Lower lobe of right lung (tissue), 2 donors: ENCODE measurements at regions not wholly inside any gene's neighbourhood (a gene's known extent, or its start where the extent isn't known, plus 50 kb on each side); places are given as distances from the start of the nearest gene placed in this dataset.

Experiments used
- ATAC-seq, 2 donors: fragments of 200-7000 bp; cut with Tn5 transposase; one replicate each; pipeline ENCODE4 v1.9.1; 2020 to 2022; ENCODE audit warnings: mild to moderate bottlenecking in 2 of 2, moderate library complexity in 2 of 2
- DNase-seq: peaks from one replicate; pipeline ENCODE4 v3.0.0-alpha.2; 2020
- H3K27ac ChIP-seq: fragments of 200-600 bp; one replicate; pipeline ENCODE4 v1.8.0; 2022
- H3K27me3 ChIP-seq: fragments of 200-600 bp; one replicate; pipeline ENCODE4 v1.8.0; 2022; ENCODE audit warnings: low read depth
- H3K36me3 ChIP-seq: fragments of 200-600 bp; one replicate; pipeline ENCODE4 v1.8.0; 2022; ENCODE audit warnings: mild to moderate bottlenecking
- H3K4me1 ChIP-seq: fragments of 200-600 bp; one replicate; pipeline ENCODE4 v1.8.0; 2022
- H3K4me3 ChIP-seq: fragments of 200-600 bp; one replicate; pipeline ENCODE4 v1.8.0; 2022; ENCODE audit warnings: mild to moderate bottlenecking
- H3K9me3 ChIP-seq: fragments of 200-600 bp; one replicate; pipeline ENCODE4 v1.8.0; 2022
- intact Hi-C: fragments of 100-400 bp; cut with DNase I; formaldehyde crosslinking; loops from one replicate; pipeline ENCODE4 v1.11.0; 2022
- TF ChIP-seq, protein P1 (sequence below): fragments of 200-600 bp; IDR thresholded peaks from one replicate; pipeline ENCODE4 v1.8.0; 2022; ENCODE audit warnings: antibody characterized with exemption, mild to moderate bottlenecking
- donor health status: DM: no; HTN: yes; CAD: no; lungs with severe emphysema.

GRCh38 chr14:98612434-98613200 is 659.4 kb downstream of the BCL11B start:
- no peaks in the 10 kb centered on the region for H3K9me3 ChIP-seq
- no peak overlapping the region for H3K27ac ChIP-seq
- intact Hi-C loops = no loop called here
- TF ChIP-seq, protein P1, sequence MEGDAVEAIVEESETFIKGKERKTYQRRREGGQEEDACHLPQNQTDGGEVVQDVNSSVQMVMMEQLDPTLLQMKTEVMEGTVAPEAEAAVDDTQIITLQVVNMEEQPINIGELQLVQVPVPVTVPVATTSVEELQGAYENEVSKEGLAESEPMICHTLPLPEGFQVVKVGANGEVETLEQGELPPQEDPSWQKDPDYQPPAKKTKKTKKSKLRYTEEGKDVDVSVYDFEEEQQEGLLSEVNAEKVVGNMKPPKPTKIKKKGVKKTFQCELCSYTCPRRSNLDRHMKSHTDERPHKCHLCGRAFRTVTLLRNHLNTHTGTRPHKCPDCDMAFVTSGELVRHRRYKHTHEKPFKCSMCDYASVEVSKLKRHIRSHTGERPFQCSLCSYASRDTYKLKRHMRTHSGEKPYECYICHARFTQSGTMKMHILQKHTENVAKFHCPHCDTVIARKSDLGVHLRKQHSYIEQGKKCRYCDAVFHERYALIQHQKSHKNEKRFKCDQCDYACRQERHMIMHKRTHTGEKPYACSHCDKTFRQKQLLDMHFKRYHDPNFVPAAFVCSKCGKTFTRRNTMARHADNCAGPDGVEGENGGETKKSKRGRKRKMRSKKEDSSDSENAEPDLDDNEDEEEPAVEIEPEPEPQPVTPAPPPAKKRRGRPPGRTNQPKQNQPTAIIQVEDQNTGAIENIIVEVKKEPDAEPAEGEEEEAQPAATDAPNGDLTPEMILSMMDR = no peak
- DNase-seq = no peak
- no peaks in the 10 kb centered on the region for H3K4me1 ChIP-seq
- ATAC-seq = no peak
- no peak overlapping the region for H3K4me3 ChIP-seq
- no peaks in the 10 kb centered on the region for H3K36me3 ChIP-seq
- H3K27me3 ChIP-seq = peaks cover 6% of the 10 kb centered on the region

- intact Hi-C loops = no loop called here
- Histone ChIP-seq H3K27me3 (no peaks in the 10 kb centered on the region), H3K4me3 (no peak overlapping the region), H3K9me3 (no peaks in the 10 kb centered on the region), H3K36me3 (no peaks in the 10 kb centered on the region), H3K27ac (no peak overlapping the region), H3K4me1 (no peaks in the 10 kb centered on the region)
- DNase-seq (no peak), ATAC-seq (no peak)
- TF ChIP-seq, protein P1 = no peak
Measured at GRCh38 chr14:98614741-98615140, 657.3 kb downstream of the BCL11B start.

- no peak for DNase-seq
- Histone ChIP-seq H3K4me1 (no peaks in the 10 kb centered on the region), H3K4me3 (no peak overlapping the region), H3K9me3 (peaks cover 5% of the 10 kb centered on the region), H3K27me3 (no peaks in the 10 kb centered on the region), H3K36me3 (no peaks in the 10 kb centered on the region), H3K27ac (no peak overlapping the region)
- intact Hi-C loops = no loop called here
- TF ChIP-seq, protein P1 = no peak
- no peak for ATAC-seq
Measured at GRCh38 chr14:98622208-98623051, 649.6 kb downstream of the BCL11B start.

GRCh38 chr14:98623788-98624415 is 648.1 kb downstream of the BCL11B start:
- ATAC-seq (no peak), DNase-seq (no peak)
- peaks cover 5% of the 10 kb centered on the region for H3K9me3 ChIP-seq
- H3K36me3 ChIP-seq = no peaks in the 10 kb centered on the region
- intact Hi-C loops = no loop called here
- TF ChIP-seq, protein P1 = no peak
- no peak overlapping the region for H3K27ac ChIP-seq
- H3K27me3 ChIP-seq = no peaks in the 10 kb centered on the region
- no peak overlapping the region for H3K4me3 ChIP-seq
- no peaks in the 10 kb centered on the region for H3K4me1 ChIP-seq

GRCh38 chr14:98633380-98633779 is 638.6 kb downstream of the BCL11B start:
- Histone ChIP-seq H3K36me3 (no peaks in the 10 kb centered on the region), H3K4me1 (no peaks in the 10 kb centered on the region), H3K27me3 (no peaks in the 10 kb centered on the region), H3K9me3 (no peaks in the 10 kb centered on the region), H3K4me3 (no peak overlapping the region), H3K27ac (no peak overlapping the region)
- intact Hi-C loops = no loop called here
- no peak for DNase-seq
- no peak for ATAC-seq
- TF ChIP-seq, protein P1 = no peak
